HG03060 (cell line): ENCODE measurements at regions not wholly inside any gene's neighbourhood (a gene's known extent, or its start where the extent isn't known, plus 50 kb on each side); places are given as distances from the start of the nearest gene placed in this dataset.

Experiments
- ATAC-seq: cut with Tn5 transposase; IDR thresholded peaks from one replicate; pipeline ENCODE4 v1.9.1; 2021; ENCODE audit warnings: low read depth, moderate number of reproducible peaks; ENCODE audit not compliant: unreplicated experiment

DNA sequence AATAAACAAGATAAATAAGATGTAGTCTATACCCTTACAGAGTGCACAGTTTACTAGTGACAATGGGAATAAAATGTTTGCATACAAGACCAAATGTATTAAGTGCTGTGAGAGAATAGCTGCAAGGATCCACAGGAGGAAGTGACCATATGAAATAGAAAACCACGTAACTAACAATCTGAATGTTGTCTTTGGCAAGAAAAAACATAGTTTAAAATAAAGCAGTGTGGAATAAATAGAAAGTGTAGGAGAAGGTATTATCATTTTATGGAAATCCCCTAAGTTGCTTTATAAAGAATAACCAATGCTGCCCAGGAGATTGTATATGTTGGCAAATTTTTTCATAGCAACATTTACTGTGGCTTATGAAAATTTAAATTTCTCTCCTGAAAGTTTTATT, 116.1 kb downstream of the PCDH7 start:
- no peak for ATAC-seq

DNA sequence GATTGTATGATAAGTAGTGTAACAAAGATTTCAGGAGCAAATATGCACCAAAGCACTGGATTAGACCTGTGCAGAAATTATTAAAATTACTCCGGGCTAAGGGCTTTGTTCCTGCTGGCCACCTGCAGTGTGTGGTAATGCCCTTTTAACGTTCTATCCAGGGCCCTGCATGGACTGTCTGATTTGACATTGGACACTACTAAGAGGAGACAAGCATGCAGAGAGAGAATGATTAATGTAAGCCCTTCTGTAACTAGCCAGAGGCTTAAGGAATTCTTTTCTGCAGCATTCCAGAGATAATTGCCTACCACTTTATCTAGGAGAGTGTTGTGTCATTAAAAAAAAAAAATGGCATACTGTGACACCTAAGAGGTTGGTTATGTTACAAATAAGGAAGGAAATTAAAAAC, 117.0 kb downstream of the PCDH7 start:
- ATAC-seq = no peak

GRCh38 chr4:30837861-30838260, 117.7 kb downstream of the PCDH7 start:
- no peak for ATAC-seq

- no peak for ATAC-seq
Observed at GRCh38 chr4:30838331-30838730, 118.2 kb downstream of the PCDH7 start.

DNA sequence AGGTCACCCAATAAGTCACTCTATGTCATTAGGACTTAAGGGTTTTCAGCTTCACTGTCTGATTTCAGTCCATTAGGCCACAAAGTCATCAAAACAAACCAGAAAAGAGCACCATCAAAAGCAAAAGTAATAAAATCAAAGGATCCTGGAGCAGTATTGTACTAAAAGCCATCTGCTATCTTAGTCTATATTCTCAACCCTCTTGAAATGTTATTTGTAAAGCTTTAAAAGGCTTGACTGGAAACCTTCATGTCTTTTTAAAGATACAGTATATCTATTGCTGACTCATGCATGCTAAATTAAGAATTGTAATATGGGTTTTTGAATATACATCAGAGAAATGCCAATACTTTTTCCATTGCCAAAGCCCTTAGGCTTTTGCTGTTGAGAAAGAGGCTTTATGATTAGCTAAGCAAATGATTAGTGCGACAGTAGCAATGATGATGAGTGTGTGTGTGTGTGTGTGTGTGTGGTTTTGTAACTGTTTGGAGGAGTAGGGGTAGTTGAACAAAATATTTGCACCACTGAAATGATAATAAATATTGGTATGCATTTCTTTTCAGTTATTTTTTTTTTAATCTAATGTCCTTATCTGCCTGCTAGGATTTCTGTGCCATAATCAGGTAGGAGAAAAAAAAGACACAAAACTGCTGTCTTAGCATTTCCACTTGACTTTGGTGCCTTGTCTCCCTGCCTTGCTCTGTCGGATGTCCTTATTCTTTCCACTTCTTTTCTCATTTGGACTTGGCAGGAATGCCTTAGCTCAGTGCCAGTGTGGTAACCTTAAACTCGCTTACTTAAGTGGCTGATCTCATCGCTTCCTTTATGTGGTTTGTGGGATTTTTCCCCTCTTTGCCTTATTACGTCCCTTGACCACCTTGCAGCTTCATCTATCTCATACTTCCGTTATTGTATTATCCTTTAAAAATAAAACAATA, 119.7 kb downstream of the PCDH7 start:
- no peak for ATAC-seq

GRCh38 chr4:30840571-30840970, 120.4 kb downstream of the PCDH7 start:
- ATAC-seq = no peak

DNA sequence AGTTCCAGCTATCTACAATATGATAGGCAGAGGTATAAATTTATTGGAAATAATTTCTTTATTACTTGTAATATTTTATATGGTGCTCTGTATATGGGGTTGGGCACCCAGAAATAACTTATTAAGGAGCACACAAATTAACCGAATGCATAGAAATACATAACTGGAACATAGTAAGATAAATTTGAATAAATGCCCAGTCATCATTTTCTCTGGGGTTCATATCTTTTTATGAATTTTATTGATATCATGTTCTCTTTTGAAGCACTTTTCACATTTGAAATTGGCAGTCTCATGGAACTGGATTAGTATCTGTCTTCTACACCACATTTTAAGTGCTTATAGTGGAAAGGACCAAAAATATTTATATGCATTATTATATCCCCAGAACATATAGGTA, 122.0 kb downstream of the PCDH7 start:
- ATAC-seq = no peak

DNA sequence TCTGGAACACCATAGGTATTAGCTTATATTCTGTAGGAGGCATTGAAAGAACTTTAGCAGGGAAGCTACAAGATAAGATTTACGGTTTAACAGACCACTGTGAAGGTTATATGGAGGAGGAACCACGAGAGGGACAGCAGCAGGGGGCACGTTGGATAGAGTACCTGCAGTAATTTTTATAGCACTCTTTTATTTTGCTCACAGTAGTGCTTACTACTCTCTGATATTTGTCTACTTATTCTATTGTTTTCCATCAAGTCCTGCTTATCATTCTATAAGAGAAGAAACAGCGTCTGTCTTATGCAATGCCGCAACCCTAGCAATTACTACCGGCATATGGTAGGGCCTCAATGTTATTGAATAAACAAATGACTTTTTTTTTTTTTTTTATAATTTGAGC, 122.5 kb downstream of the PCDH7 start:
- no peak for ATAC-seq

DNA sequence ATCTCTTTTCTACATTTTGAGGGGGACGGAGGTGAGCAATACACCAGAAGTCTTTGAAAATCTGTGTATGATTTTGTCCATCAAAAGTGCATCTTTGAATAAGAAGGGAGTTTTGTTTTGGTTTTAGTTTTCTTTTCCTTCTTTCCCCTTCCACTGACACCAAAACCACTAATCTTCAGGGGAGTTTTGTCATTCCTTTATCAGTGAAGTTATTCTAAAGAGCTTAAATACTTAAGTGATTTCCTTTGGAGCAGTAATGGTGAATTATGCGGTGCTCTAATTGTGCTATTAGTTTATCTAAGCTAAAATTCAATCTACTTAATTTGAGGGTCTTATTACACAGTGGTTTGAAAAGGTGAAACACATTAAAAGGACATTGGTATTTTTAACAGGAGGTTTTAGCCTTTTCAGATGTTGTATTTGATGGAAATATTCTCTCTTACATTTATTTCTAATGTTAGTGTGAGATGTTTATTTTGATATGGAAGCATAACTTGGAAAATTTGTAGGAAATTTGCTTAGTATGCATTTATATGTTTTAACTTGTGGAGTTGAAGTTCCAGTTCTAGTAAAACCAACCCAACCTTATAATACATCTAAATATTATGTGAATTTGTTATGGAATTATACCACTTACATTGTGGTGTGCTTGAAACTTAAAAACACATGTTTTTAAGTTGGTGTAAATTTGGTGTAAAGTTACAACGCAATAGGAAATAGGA, 124.9 kb downstream of the PCDH7 start:
- ATAC-seq = no peak

- no peak for ATAC-seq
Observed at GRCh38 chr4:30847167-30847566, 127.0 kb downstream of the PCDH7 start.

DNA sequence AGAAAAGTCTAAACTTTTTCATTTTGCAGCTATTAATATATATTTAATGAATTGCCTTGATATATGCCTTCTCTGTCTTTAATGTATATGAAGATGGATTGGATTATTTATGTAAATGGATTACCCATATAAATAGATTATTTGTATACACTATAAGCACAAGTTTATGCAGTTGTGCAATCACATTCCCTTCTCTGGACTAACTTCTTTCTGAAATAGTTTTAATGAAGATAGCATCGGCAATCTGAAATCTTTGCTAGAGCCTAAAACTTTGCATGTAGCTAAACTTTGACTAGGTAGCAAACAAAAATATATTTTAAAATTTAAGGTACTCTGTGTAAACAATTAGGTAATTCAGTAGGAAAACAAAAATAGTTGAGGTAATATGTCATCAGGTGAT, 127.8 kb downstream of the PCDH7 start:
- ATAC-seq = no peak

- ATAC-seq = no peak
Observed at GRCh38 chr4:30854531-30854930, 134.4 kb downstream of the PCDH7 start.

DNA sequence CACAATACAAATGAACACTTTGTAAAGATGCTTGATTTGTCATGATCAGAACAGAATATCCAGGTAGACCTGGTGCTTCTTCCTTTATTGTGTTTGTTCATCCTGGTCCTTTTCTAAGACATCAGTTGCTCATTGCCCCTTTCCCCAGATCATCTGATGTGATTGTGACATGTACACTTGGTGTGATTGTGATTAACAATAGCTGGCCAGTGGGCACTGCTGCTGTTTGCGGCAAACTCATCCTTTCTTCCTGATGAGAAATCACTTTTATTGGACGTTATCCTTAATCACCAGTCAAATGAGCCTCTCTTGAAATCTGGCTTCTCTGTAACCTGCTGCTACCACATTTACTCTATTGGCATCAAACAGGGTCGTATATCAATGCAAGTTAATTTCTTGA, 135.1 kb downstream of the PCDH7 start:
- no peak for ATAC-seq

- no peak for ATAC-seq
Observed at GRCh38 chr4:30856795-30857564, 136.8 kb downstream of the PCDH7 start.

GRCh38 chr4:30860978-30861377, 140.8 kb downstream of the PCDH7 start:
- no peak for ATAC-seq

DNA sequence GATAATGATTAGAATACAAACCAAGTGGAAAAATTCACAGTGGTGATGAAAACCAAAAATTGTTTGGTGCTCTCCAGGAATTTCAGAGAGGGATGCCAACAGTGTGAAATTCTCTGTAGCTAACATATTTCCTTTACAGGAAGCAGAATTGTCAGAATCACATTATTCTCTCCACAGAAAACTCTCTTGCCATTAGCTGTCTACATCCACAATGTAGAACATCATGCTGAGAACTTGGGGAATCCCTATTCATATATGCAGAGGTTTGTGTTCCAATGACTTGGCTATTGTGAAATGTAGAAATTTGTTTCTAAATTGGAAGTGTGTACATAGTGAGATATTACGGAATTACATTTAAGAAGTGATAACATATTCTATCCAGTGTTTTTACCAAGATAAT, 142.0 kb downstream of the PCDH7 start:
- no peak for ATAC-seq

GRCh38 chr4:30863021-30863420, 142.9 kb downstream of the PCDH7 start:
- no peak for ATAC-seq

- no peak for ATAC-seq
Observed at GRCh38 chr4:30865691-30866090, 145.5 kb downstream of the PCDH7 start.

DNA sequence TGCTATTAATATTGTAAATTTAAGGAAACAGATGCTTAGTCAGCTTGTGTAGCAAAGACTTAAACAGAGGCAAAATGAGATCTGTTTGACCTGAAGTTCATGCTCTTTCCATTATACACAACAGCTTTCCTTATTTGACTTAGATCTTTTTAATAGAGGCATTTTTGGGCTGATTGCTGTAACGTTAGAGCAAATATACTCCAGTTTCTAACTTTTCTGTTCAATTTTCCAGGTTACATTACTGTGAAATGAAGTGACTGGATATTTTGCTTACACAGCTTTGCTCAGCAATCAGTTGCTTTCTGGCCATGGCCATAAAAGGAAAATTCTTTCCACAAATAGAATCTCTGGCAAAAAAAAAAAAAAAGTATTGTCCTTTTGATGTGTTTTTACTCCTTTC, 146.2 kb downstream of the PCDH7 start:
- no peak for ATAC-seq

- ATAC-seq = no peak
Observed at GRCh38 chr4:30866907-30867306, 146.7 kb downstream of the PCDH7 start.

GRCh38 chr4:30867427-30867826, 147.3 kb downstream of the PCDH7 start:
- ATAC-seq = no peak
